Stimulated activated CD4-positive, alpha-beta T cell treated with anti-CD3 and anti-CD28 coated beads, TNF-alpha, amount 100 ng/mL, for 1 hour (primary cell): ENCODE measurements at regions not wholly inside any gene's neighbourhood (a gene's known extent, or its start where the extent isn't known, plus 50 kb on each side); places are given as distances from the start of the nearest gene placed in this dataset.
A peak's percentile ranks its signal among the peaks of the same experiment; 100 is the strongest.

Experiments used
- DNase-seq, 3 donors: peaks; one replicate each; pipeline ENCODE4 v3.0.0-alpha.2; 2020; ENCODE audit warnings: low read depth in 3 of 3, low spot score in 1 of 3

DNA sequence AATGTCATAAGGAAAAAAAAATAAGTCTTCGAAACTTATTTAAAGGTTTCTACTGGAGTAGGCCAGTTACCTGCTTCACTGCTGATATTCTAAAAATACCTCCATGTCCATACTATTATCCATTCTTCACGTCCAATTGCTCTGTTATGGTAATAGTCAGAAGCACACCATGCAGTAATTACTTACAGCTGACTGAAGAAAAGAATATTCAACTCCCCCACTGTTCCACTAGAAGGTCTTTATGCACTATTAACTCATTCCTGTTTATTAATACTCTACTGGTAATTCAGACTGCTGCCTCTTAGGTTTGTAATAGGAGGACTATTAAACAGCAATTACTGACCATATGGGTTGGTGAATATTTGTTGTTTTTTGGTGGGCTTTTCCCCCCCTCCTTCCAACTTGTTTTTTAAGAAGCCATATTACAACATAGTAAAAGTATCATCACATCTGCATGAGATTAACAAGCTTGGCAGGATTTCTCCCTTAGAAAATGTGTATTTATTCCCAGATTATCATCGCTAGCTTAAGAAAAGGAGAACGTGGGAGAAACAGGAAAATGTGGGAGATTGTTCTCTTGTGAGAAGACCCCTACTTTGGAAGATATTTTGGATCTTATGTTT, 806.4 kb upstream of the FANCL start:
- no peak for DNase-seq

DNA sequence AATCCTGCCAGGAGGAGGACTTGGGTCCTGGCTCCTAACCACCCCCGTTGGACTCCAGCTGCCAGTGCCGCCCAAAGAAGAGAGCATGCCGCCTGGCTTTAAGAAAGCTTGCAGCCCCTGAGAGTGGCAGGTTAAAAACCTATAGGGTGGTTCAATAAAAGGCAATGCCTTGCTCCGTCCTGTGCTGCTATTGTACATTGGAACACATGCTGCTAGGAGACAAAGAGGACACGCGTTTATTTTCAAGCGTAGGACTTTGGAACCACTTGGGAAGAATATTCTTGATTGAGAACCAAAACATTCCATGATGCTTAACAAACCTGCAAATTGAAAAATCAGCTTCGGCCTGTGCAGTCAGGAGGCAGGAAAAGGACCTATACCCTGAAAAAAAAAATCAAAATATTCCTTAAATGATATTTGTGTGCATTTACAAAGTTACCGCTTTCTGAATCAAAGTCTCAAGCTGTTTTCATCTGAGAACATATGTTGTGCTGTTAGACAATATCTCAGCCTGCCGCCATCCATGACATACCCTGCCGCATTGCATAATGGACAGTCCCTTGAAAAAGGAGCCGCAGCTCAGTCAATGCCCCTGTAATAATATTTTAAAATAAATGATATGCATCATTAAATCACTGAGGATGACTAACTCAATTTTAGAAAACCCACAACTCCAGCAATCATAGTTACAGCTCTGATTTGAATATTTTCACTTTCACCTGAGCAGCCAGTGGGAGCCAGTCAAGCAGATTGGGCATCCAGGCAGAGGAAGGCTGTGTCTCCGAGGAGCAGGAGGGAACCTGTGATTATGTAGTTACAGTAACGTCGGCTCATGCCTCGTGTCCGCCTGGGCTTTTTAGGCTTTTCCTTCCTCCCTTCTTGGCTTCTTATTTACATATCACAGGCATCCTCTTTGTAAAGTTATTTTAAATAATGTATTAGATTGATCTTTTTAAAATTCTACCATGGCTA, 805.6 kb upstream of the FANCL start:
- no peak for DNase-seq

DNA sequence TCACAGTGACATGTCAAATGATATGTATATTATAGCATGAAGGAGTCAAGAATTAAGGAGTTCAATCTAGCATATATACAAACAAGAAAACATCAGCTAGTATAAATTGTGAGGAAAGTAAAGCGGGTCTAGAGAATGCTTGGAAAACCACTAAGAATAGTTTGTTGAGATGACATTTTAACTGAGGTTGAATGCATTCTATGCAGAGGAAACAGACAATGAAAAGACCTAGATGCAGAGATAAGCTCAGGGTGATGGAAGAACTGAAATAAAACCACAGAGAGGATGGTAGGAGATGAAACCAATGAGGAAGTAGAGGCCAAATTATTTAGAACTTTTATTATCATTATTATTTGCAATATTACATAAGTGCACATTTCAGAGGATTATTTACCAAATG, 803.6 kb upstream of the FANCL start:
- DNase-seq: no peak

DNA sequence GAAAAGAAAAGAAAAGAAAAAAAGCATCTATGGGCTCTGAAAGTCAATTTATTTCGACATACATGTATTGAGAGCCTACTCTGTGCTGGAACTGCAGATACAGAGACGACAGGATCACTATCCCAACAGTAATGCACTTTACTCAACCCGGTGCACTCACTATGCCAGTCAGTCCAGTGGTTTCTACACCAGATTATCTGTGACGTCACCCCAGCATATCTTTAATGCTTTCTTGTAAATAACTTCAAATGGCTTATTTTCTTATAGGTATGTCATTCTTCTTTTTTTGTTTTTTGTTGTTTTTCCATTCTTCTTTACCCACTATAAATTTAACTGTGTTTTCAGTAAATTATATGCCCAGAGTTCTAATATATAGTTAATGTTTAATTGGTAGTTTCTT, 800.0 kb upstream of the FANCL start:
- DNase-seq: no peak

DNA sequence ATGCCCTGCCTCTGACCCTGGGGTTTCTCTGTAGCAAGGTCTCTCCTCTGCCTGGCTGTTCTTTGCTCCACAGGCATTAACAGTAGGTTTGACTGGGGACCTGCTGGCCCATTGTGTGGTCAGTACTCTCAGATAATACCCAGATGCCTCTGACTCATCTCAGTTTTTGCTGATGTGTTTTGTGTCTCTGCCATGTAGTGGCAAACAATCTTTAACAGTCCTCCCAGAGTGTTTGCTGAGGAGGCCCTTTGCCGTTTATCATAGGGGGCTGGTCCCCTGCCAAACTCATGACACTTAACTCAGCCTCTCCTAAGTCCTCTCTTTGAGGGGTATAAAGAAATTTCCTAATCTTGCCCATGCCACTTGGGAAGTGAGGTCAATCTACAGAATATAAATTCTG, 793.7 kb upstream of the FANCL start:
- DNase-seq: no peak

DNA sequence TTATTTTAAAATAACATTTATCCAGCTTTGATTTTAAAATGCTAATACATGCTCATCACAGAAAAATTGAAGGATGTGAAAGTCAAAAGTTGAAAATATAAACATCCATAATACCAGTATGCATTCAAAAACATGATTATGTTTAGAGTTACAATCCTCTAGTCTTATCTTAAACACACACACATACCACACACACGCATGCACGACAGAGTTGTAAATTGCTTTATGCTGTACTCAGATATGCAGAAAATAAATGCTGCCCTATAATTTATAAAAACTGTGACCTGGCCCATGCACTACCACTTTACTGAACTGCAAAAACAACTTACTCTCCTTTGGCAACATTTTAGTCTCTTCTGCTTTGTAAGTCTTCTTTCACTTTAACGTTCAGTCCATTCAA, 793.0 kb upstream of the FANCL start:
- no peak for DNase-seq

DNA sequence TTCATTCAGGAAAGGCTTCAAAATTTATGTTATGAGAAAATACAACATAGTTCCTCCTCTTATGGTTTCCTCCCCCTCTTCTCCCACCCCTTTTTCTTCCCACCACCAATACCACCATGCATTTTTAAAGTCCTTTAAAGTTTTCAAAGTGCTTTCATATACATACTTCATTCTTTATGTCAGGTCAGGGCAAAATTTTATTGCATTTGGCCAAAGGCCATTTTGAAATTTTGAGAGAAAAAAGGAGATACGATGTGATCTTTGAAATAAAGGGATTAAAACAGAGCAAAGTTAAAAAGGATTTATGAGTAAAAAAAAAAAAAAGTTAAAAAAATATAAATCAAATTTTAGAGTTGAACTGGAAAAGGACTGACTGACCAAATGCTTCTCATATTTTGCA, 792.5 kb upstream of the FANCL start:
- no peak for DNase-seq

DNA sequence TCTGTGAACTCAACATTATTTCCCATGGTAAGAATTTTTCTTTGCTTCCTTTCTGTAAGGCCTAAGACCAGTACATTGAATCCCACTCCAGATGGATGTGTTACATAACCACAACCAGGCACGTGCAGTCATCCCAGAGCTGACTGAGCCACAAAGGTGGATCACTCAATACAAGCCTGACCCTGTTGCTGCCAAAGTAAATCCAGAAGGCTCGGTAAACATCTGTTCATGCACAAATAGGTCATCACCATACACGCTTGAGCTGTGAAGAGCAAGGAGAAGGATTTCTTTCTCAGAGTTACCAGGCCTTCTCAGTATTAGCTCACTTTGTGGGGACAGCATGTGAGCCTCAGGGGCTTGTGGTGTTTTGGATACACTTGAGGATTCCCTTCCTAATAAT, 791.4 kb upstream of the FANCL start:
- DNase-seq: no peak

DNA sequence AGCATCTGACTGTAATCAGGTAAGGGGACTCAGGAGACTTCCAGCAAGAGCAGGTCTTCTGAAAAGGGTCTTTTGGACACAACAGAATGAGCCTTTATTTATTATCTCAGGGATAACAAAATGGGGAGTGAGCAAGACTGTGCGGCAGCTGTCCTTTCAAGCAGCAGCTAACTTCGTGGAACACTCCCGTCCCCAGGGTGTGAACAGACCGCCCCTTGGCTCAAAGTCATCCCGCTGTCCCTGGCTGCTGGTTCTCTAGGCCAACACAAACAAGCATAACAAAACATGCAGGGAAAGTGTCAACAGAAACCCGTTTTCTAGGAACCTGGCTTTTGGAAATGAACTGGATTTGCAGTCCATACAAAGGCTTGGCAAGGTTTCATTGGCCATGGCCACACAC, 787.9 kb upstream of the FANCL start:
- no peak for DNase-seq

DNA sequence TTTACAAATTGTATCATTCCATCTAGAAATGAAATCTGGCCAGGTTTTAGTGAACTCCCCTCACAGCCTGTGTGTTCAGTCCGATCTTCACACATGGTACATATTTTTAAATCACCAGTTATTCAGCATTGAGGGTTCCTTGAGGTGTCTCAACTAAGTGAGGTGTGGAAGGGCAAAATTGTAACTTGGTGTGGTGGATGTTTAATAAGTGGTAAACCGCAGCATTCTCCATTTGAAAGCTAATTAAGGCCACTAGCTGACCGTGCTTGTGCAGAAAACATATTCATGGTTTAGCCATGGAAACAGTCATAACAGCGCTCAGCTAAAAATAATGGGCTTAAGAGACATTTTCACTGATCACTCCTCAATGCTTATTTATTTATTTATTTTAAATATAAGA, 786.2 kb upstream of the FANCL start:
- no peak for DNase-seq

DNA sequence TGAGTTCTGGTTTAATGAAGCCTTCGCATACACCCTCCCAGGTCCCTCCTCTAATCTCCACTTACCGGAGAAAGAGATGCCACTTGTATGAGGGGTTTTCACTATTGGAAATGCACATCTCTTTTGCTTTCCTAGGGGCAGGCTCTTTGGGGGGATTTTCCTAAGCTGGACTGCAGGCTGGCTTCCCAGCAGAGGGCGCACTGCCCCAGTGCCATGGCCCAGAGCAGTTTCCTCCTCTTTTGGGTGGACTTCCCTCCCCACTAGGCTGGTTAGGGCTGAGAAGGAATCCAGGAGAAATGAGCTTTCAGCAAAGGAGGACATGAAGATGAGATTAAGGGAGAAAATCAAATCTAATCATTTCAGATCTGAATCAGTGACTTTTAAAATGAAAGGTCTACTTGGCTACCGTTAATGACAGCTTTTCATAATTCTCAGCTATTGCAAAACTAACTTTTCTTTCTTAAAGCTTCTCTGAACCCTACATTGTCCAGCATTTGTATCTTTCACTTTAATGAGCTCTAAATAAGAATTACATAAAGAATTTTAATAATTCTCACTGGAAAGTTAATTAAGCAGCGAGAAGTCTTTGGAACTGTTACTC, 784.1 kb upstream of the FANCL start:
- peak in 1 of 3 donors; percentile 1 for DNase-seq

DNA sequence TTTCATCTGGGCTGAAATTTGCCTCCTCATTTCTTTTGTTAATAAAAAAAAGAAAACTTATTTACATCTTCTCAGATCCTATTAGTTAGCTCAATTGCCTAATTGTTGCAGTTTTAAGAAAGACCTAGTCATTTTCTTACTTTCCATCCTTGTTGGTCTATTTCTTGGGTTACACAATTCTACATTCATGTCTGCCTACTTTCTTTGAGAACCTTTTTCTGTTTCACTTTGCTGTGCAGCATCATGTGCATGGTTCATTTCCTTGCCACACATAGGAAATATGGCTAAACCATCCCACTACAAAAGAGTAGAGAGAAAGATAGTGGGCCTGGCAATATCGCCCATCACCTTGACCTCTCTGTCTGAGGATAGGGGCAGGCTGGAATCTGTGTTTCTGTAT, 780.7 kb upstream of the FANCL start:
- DNase-seq: no peak

DNA sequence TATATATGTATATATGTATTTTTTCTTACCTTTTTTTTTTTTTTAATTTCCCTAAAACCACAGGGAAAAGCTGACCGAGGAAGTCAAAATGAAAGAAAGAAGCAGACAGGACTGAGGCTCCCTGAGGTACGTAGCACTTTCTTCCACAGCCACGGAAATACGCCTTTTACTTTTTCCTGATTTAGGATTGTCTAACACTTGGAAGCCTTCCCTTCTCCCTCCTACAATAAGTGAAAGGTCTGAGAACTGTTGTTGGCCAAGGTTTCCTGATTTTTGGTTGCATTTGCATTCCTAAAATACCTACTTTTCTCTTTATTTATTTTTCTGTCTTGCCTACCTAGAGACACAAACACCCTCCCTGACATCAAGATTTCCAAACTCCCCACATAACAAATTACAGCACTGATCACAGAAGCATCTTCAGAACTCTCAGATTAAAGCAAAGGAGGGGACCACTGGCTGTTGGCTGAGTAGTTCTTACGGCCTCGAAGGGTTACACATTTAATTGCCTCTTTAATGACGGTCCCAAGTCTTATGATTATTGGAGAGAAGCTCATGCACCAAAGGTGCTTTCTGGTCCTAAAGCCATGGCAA, 778.5 kb upstream of the FANCL start:
- DNase-seq: no peak

DNA sequence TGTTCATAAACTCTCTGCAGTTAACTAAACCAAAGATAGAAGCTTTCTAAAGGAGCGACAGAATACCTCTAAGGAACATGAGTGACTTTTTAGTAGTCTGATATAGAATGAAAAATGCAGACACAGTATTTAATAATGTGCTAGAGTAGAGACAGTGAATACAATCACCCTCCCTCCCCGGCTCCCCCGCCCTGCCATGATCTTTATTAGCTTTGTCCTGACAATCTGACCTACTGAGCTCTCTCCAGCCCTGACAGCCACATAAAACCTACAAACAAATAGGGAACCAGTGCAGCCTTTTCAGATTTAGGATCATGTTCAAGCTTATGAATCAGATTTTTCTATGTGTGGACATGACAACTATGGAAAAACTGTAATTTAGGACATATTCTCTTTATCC, 777.6 kb upstream of the FANCL start:
- DNase-seq: no peak

DNA sequence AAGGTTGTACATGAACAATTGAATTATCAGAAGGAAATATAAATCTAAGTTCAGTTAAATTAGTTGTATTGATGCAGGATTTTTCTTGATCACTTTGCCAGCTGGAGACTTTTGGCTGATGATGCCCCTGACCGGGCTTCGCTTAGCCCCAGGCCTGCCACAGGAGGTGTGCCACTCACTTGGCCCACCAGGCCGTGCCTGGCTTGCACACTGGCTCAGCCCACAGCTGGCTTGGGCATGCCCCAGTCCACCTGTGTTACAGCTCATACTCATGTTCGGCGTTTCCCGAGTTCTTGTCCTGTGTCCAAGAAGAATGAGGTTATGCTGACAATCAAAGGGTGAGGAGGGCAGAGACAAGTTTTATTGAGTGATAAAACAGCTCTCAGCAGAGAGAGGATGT, 773.9 kb upstream of the FANCL start:
- no peak for DNase-seq

DNA sequence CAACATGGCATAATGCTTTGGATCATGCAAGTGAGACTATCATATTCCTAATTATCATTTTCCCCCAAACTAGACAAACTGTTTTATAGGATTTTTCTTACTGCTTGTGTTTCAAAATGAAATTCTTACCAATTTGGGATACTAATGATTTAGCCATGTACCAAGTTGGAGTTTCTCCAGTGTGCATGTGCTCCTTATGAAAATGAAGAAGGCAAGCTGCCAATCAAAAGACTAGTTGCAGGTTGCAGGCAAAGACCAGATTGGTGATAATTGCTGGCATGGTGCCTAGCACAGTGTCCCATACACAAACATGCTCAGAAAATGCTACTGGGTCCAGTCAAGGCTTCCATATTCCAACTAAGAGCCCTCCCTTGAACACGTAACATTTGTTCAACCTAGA, 771.8 kb upstream of the FANCL start:
- DNase-seq: no peak

DNA sequence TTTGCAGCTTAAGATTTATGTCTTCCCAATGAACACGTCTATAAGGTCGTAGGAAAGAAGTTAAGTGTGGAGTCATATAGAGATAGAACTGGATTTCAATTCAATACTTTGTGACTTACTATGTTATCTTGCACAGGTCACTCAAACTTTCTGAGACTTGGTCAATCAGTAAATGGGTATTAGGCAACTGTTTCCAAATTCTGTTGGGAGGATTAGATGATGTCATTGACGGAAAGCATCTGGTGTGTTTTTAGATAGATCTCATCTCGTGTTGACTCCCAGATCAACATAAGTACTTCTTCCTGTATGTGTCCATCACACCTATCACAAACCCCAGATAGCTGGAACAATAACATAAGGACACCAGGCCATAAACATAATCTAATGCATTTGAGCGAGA, 771.1 kb upstream of the FANCL start:
- DNase-seq: no peak

DNA sequence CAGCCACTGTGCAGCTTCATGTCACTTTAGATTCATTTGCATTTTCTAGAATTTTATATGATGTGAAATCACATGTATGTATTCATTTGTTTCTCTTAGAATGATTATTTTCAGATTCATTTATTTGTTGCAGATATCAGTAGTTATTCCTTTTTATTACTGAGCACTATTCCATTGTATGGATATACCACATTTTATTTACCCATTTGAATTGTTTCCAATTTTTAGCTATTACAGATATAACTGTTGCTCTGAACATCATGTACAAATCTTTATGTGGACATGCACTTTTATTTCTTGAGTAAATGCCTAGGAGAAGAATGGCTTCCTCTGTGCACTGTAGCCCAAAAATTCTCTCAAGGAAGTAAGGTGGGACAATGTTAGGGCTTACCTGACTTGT, 767.8 kb upstream of the FANCL start:
- DNase-seq: no peak

DNA sequence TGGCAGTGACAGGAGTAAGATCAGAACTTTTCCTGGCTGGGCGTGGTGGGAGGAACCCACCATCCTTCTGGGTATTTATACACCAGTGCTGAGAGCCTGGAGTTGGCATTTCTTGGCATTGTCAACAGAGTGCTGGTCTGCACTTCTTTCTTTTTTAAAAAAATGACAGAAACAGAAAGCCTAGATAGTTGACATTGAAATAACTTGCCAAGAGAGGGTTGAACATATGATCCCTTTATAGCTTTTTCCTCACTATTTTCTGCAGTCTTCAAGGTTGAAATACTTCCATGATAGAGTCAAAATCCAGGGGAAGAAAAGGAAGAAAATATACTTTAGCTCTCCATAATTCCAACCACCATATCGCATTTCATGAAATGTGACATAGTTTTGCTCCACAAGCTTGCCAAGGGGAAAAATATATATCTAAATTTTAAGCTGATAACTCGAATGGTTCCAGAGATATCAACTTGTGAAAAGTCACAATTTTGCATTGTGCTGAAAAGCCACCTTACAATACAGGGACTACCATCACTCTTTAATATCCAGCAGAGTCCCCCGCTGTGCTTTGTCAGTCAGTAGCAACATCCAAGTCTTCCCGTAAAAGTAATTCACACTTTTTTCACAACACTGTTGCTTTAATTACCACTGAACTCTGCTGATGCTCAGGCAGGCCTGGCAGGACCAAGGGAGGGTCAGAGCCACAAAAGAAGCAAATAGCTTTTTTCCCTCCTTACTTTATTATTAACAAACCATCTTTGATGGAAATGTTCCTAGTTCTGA, 764.9 kb upstream of the FANCL start:
- no peak for DNase-seq

DNA sequence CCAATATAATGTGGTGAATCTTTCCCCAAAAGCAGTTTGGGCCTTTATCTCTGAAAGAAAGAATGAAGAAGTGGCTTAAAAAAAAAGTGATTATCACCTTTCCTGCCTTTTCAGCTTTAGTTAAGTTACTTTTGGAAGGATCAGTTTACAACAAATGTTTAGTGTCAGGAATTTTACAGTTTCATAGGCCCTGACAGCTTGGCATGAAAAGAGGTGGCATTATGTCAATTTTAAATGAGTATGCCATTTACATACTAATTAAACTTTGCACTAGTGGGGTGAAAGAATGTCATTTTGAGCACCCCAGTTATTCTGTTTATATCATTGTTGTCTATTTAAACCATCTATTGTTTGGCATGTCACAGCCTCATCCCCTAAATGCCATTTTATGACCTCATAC, 763.5 kb upstream of the FANCL start:
- DNase-seq: no peak

DNA sequence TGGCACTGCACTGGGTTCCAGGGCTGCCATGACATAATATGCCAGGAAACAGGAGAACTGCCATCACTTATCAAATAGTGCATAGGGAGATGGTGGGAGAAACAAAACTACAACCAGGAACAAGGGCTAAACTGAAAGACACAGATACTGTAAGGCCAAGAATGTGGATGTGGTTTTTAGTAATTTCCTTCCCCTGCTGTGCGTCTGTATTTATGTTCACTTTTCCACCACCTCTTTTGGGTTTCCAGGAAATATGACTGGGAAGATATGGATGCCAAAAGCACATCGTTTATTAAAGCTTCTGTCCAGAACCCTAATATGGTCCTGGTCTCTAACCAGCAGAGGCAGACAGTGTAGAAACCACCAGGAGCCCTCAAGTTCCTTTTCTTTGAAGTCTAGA, 759.7 kb upstream of the FANCL start:
- no peak for DNase-seq
